WERI-Rb-1 (cell line): ENCODE measurements at regions not wholly inside any gene's neighbourhood (a gene's known extent, or its start where the extent isn't known, plus 50 kb on each side); places are given as distances from the start of the nearest gene placed in this dataset.

ENCODE experiments used
- DNase-seq: peaks from one replicate; pipeline ENCODE4 v3.0.0-alpha.2; 2020
- H3K27ac ChIP-seq: fragments of 250-450 bp; sonication (Bioruptor Pico); 2 replicates; pipeline ENCODE4 v1.5.1; 2020; ENCODE audit warnings: mild to moderate bottlenecking, moderate library complexity
- H3K27me3 ChIP-seq: fragments of 250-450 bp; sonication (Bioruptor Pico); 2 replicates; pipeline ENCODE4 v1.5.1; 2021; ENCODE audit warnings: mild to moderate bottlenecking, low read depth, moderate library complexity; ENCODE audit not compliant: insufficient read depth, severe bottlenecking
- H3K36me3 ChIP-seq: fragments of 250-450 bp; sonication (Bioruptor Pico); 2 replicates; pipeline ENCODE4 v1.5.1; 2020; ENCODE audit warnings: mild to moderate bottlenecking, moderate library complexity
- H3K4me3 ChIP-seq: 2 replicates; pipeline ENCODE4 v1.5.1; 2011; ENCODE audit warnings: low read depth, mild to moderate bottlenecking, control low read depth, low read length
- H3K9me3 ChIP-seq: fragments of 250-450 bp; sonication (Bioruptor Pico); 2 replicates; pipeline ENCODE4 v1.5.1; 2021; ENCODE audit warnings: mild to moderate bottlenecking, moderate library complexity; ENCODE audit not compliant: severe bottlenecking
- CTCF ChIP-seq: IDR thresholded peaks from 2 replicates; pipeline ENCODE4 v1.5.1; 2011; ENCODE audit warnings: low read depth, mild to moderate bottlenecking, control low read depth, inconsistent platforms, low read length

GRCh38 chr14:100638211-100638855, 51.1 kb upstream of the BEGAIN start:
- Histone ChIP-seq H3K27me3 (no peaks in the 10 kb centered on the region), H3K36me3 (no peaks in the 10 kb centered on the region), H3K9me3 (no peaks in the 10 kb centered on the region), H3K27ac (no peak overlapping the region), H3K4me3 (no peak overlapping the region)
- DNase-seq, result no peak
- TF ChIP-seq CTCF, result no peak

- TF ChIP-seq CTCF, result no peak
- DNase-seq, result no peak
- no peak overlapping the region for H3K4me3 ChIP-seq
- H3K27me3 ChIP-seq, result no peaks in the 10 kb centered on the region
- H3K27ac ChIP-seq, result no peak overlapping the region
- no peaks in the 10 kb centered on the region for H3K9me3 ChIP-seq
- H3K36me3 ChIP-seq, result no peaks in the 10 kb centered on the region
Measured at GRCh38 chr14:100639280-100639679, 52.1 kb upstream of the BEGAIN start.

GRCh38 chr14:100640471-100641273, 53.5 kb upstream of the BEGAIN start:
- no peak for TF ChIP-seq CTCF
- no peaks in the 10 kb centered on the region for H3K36me3 ChIP-seq
- H3K4me3 ChIP-seq, result no peak overlapping the region
- no peak for DNase-seq
- H3K9me3 ChIP-seq, result no peaks in the 10 kb centered on the region
- no peak overlapping the region for H3K27ac ChIP-seq
- no peaks in the 10 kb centered on the region for H3K27me3 ChIP-seq

- H3K27ac ChIP-seq, result no peak overlapping the region
- 0 out of 2 replicates have a peak, but pooled peaks have one; percentile 2 for TF ChIP-seq CTCF
- no peaks in the 10 kb centered on the region for H3K36me3 ChIP-seq
- no peaks in the 10 kb centered on the region for H3K9me3 ChIP-seq
- DNase-seq, result no peak
- no peaks in the 10 kb centered on the region for H3K27me3 ChIP-seq
- H3K4me3 ChIP-seq, result no peak overlapping the region
Measured at GRCh38 chr14:100641274-100641860, 54.1 kb upstream of the BEGAIN start.

- Histone ChIP-seq H3K27me3 (no peaks in the 10 kb centered on the region), H3K27ac (no peak overlapping the region), H3K36me3 (no peaks in the 10 kb centered on the region), H3K9me3 (no peaks in the 10 kb centered on the region), H3K4me3 (no peak overlapping the region)
- DNase-seq, result no peak
- no peak for TF ChIP-seq CTCF
Measured at GRCh38 chr14:100643426-100643825, 56.2 kb upstream of the BEGAIN start.
